ENCODE measurements at regions not wholly inside any gene's neighbourhood (a gene's known extent, or its start where the extent isn't known, plus 50 kb on each side); places are given as distances from the start of the nearest gene placed in this dataset.

DNA sequence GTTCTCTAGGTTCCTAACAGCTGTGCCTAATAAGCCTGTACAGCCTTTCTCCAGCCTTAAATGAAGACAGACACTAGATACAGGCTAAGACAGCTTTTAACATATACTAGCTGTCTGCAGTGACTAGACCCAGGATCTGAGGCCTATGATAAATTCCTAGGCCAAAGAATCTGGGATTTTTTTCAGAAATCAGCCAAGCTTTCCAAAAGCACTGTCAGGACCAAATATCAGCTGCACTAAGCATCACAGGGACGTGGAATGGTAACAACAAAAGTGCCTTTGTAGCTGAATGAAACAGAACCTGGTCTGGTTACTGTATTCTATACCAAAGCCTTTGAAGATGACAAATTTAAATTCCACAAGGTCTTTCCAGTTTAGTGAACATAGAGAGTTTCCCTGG lies 77.9 kb upstream of the DOCK9 start:
- Histone ChIP-seq H3K27me3 (ENCODE audit: insufficient read depth, low read length) (no peaks in the 10 kb centered on the region), H3K9me2 (ENCODE audit: low read depth, low read length) (no peaks in the 10 kb centered on the region), H3K9me3 (ENCODE audit: low read length) (no peaks in the 10 kb centered on the region), H4K20me1 (ENCODE audit: insufficient read depth, low read length) (no peaks in the 10 kb centered on the region), H3K79me2 (ENCODE audit: insufficient read depth, low read length) (no peaks in the 10 kb centered on the region), H3K27ac (ENCODE audit: low read depth, low read length, poor library complexity, severe bottlenecking) (no peak overlapping the region), H3F3A (ENCODE audit: insufficient read depth, low read length) (no peaks in the 10 kb centered on the region), H3K36me3 (ENCODE audit: insufficient read depth, low read length) (no peaks in the 10 kb centered on the region), H3K4me2 (ENCODE audit: low read length) (no peak overlapping the region), H3K4me3 (ENCODE audit: low read depth, low read length, poor library complexity, severe bottlenecking) (no peak overlapping the region), H2AFZ (ENCODE audit: low read length) (no peak overlapping the region), H3K9ac (ENCODE audit: low read length) (no peak overlapping the region), H3K4me1 (ENCODE audit: insufficient read depth, low read length, severe bottlenecking) (no peaks in the 10 kb centered on the region)
- no peak for TF ChIP-seq EZH2 (IDR thresholded peaks at IDR 0.05; ENCODE audit: borderline replicate concordance, low read length)
- TF ChIP-seq, protein P1, sequence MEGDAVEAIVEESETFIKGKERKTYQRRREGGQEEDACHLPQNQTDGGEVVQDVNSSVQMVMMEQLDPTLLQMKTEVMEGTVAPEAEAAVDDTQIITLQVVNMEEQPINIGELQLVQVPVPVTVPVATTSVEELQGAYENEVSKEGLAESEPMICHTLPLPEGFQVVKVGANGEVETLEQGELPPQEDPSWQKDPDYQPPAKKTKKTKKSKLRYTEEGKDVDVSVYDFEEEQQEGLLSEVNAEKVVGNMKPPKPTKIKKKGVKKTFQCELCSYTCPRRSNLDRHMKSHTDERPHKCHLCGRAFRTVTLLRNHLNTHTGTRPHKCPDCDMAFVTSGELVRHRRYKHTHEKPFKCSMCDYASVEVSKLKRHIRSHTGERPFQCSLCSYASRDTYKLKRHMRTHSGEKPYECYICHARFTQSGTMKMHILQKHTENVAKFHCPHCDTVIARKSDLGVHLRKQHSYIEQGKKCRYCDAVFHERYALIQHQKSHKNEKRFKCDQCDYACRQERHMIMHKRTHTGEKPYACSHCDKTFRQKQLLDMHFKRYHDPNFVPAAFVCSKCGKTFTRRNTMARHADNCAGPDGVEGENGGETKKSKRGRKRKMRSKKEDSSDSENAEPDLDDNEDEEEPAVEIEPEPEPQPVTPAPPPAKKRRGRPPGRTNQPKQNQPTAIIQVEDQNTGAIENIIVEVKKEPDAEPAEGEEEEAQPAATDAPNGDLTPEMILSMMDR (IDR thresholded peaks at IDR 0.05; ENCODE audit: low read length): no peak

- no peak overlapping the region for H3K9ac ChIP-seq (ENCODE audit: low read length)
- H3K4me2 ChIP-seq (ENCODE audit: low read length): no peak overlapping the region
- no peaks in the 10 kb centered on the region for H3F3A ChIP-seq (ENCODE audit: insufficient read depth, low read length)
- no peak for TF ChIP-seq EZH2 (IDR thresholded peaks at IDR 0.05; ENCODE audit: borderline replicate concordance, low read length)
- TF ChIP-seq, protein P1 (IDR thresholded peaks at IDR 0.05; ENCODE audit: low read length): no peak
- no peak overlapping the region for H3K4me3 ChIP-seq (ENCODE audit: low read depth, low read length, poor library complexity, severe bottlenecking)
- H3K4me1 ChIP-seq (ENCODE audit: insufficient read depth, low read length, severe bottlenecking): no peaks in the 10 kb centered on the region
- H2AFZ ChIP-seq (ENCODE audit: low read length): no peak overlapping the region
- no peaks in the 10 kb centered on the region for H3K36me3 ChIP-seq (ENCODE audit: insufficient read depth, low read length)
- no peaks in the 10 kb centered on the region for H3K27me3 ChIP-seq (ENCODE audit: insufficient read depth, low read length)
- no peaks in the 10 kb centered on the region for H3K79me2 ChIP-seq (ENCODE audit: insufficient read depth, low read length)
- no peaks in the 10 kb centered on the region for H4K20me1 ChIP-seq (ENCODE audit: insufficient read depth, low read length)
- H3K27ac ChIP-seq (ENCODE audit: low read depth, low read length, poor library complexity, severe bottlenecking): no peak overlapping the region
- H3K9me3 ChIP-seq (ENCODE audit: low read length): no peaks in the 10 kb centered on the region
- no peaks in the 10 kb centered on the region for H3K9me2 ChIP-seq (ENCODE audit: low read depth, low read length)
Observed at GRCh38 chr13:99056381-99057014, 78.6 kb upstream of the DOCK9 start.

DNA sequence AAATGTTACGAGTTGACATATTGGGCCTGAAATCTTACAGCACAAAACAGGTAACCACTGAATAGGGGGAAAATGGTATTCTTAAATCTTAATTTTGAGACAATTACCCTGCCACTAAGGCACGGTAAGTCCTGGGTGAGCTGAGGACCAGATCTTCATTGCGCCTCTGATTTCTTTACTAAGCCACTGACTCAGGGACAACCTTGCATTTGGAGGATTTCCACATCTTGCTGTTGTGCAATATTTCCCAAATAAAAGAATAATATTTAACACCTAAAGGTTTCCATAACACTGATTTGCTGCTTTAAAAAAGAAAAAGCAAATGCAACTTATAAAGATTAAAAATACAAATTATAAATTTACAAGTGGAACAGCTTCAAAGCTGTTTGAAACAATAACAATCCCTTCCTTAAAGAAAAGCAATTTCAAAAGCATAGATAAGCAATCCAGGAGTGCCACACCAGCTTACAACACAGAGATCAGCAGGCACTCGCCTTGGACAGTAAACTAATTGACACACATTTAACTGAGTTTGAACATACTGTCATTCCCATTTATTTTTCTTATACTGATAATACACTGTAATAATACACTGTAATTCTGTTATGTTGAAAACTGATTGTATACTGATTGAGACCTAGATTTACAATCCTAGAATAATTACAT lies 79.6 kb upstream of the DOCK9 start:
- H3K79me2 ChIP-seq (ENCODE audit: insufficient read depth, low read length): no peaks in the 10 kb centered on the region
- TF ChIP-seq, protein P1 (IDR thresholded peaks at IDR 0.05; ENCODE audit: low read length): no peak

More for the DNA sequence above, 79.6 kb upstream of the DOCK9 start:
- Histone ChIP-seq H3F3A (ENCODE audit: insufficient read depth, low read length) (no peaks in the 10 kb centered on the region), H3K4me3 (ENCODE audit: low read depth, low read length, poor library complexity, severe bottlenecking) (no peak overlapping the region), H3K9ac (ENCODE audit: low read length) (no peak overlapping the region), H3K4me1 (ENCODE audit: insufficient read depth, low read length, severe bottlenecking) (no peaks in the 10 kb centered on the region), H3K9me3 (ENCODE audit: low read length) (no peaks in the 10 kb centered on the region), H2AFZ (ENCODE audit: low read length) (no peak overlapping the region), H3K27ac (ENCODE audit: low read depth, low read length, poor library complexity, severe bottlenecking) (no peak overlapping the region), H3K9me2 (ENCODE audit: low read depth, low read length) (no peaks in the 10 kb centered on the region), H3K4me2 (ENCODE audit: low read length) (no peak overlapping the region), H4K20me1 (ENCODE audit: insufficient read depth, low read length) (no peaks in the 10 kb centered on the region), H3K36me3 (ENCODE audit: insufficient read depth, low read length) (no peaks in the 10 kb centered on the region), H3K27me3 (ENCODE audit: insufficient read depth, low read length) (no peaks in the 10 kb centered on the region)
